ENCODE measurements at regions not wholly inside any gene's neighbourhood (a gene's known extent, or its start where the extent isn't known, plus 50 kb on each side); places are given as distances from the start of the nearest gene placed in this dataset.

DNA sequence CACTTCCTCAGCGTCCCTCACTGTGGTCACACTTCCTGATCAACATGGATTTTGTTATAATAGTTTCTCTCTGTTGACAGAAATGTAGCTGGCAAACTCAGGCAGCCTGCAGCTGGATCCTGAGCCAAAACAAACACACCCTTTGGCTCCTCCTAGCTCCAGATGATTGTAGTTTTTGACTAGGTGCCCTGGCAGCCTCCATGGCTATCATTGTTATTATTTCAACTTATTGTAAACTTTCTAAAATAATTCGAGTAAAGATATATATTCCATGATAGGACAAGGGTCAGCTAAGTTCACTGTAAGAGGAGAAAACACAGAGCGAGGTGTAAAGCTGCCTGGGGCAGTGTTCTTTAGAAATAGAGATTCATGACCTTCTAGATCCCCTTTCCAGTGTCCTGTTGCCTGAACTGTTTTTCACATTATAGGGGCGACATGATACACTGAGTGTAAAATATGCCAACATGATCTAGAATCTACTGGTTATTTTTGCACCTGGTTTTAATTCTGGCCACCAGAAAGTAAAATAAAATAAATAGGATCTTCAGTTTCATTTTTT lies 98.2 kb upstream of the HDGFL1 start:
- no peak overlapping the region for H3K9ac ChIP-seq (ENCODE audit: low read depth in 1 of 2, low read length in 2 of 2)
- no peaks in the 10 kb centered on the region for H3K9me3 ChIP-seq (ENCODE audit: control insufficient read depth in 2 of 2, low read length in 2 of 2)
- H3K4me1 ChIP-seq (ENCODE audit: control insufficient read depth in 2 of 2, insufficient read depth in 2 of 2, low read length in 2 of 2) = peaks cover 0 to 10% of the 10 kb centered on the region in 2 donors
- peak overlapping the region in 1 of 2 donors; percentile 8 for H3K4me3 ChIP-seq (ENCODE audit: low read length in 2 of 2)
- H3K27me3 ChIP-seq (ENCODE audit: control insufficient read depth in 2 of 2, insufficient read depth in 2 of 2, low read length in 2 of 2) = no peaks in the 10 kb centered on the region
- H3K27ac ChIP-seq (ENCODE audit: low read depth in 2 of 2, low read length in 2 of 2) = no peak overlapping the region
- no peaks in the 10 kb centered on the region for H3K36me3 ChIP-seq (ENCODE audit: control insufficient read depth in 2 of 2, insufficient read depth in 2 of 2, low read length in 2 of 2)

DNA sequence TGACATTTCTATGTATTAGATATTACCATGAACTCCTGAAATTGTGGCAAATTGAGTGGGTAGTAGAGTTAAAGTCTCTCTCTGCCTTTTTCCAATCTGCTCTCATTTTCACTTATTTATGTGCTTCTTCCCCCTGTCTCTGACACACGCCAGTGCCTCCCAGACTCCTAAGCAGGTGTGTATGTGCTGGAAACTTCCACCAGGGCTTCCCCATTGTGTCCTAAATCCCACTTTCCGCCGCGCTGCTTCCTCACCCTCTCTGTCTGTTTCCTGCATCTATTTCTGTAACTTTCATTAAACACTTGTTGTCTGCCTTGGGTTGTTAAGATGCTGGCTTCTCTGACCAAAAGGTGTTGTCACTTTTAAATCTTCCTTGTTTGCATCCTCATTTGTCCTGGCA lies 97.6 kb upstream of the HDGFL1 start:
- Histone ChIP-seq H3K27me3 (ENCODE audit: control insufficient read depth in 2 of 2, insufficient read depth in 2 of 2, low read length in 2 of 2) (no peaks in the 10 kb centered on the region), H3K9ac (ENCODE audit: low read depth in 1 of 2, low read length in 2 of 2) (no peak overlapping the region), H3K36me3 (ENCODE audit: control insufficient read depth in 2 of 2, insufficient read depth in 2 of 2, low read length in 2 of 2) (no peaks in the 10 kb centered on the region), H3K4me3 (ENCODE audit: low read length in 2 of 2) (no peak overlapping the region), H3K4me1 (ENCODE audit: control insufficient read depth in 2 of 2, insufficient read depth in 2 of 2, low read length in 2 of 2) (peaks cover 0 to 10% of the 10 kb centered on the region in 2 donors), H3K9me3 (ENCODE audit: control insufficient read depth in 2 of 2, low read length in 2 of 2) (no peaks in the 10 kb centered on the region), H3K27ac (ENCODE audit: low read depth in 2 of 2, low read length in 2 of 2) (no peak overlapping the region)

DNA sequence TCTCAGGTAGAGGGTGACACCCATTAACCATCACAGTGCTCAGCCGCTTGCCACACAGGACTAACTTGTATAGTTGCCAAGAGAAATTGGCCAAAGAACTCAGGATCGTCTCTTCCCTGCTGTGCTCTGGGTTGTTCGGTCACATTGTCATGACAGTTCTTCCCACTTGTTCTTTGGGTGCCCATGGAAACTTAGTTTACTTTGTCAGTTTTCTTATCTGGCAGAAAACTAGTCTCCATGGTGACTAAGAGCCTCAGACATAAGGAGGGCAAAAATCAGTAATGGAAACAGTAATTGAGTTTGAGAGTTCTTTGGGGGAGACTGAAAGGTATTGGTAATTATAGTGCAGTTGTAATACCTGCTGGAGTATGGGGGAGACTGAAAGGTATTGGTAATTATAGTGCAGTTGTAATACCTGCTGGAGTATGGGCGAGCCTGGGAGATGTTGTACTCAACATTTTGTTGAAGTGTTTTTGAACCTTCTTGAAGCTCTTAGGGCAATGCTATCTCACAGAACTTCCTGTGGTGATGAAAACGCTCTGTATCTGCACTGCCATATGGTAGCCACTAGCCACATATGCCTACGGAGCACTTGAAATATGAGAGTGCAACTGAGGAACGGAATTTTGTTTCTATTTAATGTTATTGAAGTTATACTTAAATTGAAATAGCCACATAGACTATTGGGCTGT lies 95.2 kb upstream of the HDGFL1 start:
- no peaks in the 10 kb centered on the region for H3K9me3 ChIP-seq (ENCODE audit: control insufficient read depth in 2 of 2, low read length in 2 of 2)
- H3K27me3 ChIP-seq (ENCODE audit: control insufficient read depth in 2 of 2, insufficient read depth in 2 of 2, low read length in 2 of 2) = no peaks in the 10 kb centered on the region
- peaks cover 0 to 10% of the 10 kb centered on the region in 2 donors for H3K4me1 ChIP-seq (ENCODE audit: control insufficient read depth in 2 of 2, insufficient read depth in 2 of 2, low read length in 2 of 2)
- no peak overlapping the region for H3K4me3 ChIP-seq (ENCODE audit: low read length in 2 of 2)
- H3K27ac ChIP-seq (ENCODE audit: low read depth in 2 of 2, low read length in 2 of 2) = no peak overlapping the region
- no peaks in the 10 kb centered on the region for H3K36me3 ChIP-seq (ENCODE audit: control insufficient read depth in 2 of 2, insufficient read depth in 2 of 2, low read length in 2 of 2)
- H3K9ac ChIP-seq (ENCODE audit: low read depth in 1 of 2, low read length in 2 of 2) = no peak overlapping the region

DNA sequence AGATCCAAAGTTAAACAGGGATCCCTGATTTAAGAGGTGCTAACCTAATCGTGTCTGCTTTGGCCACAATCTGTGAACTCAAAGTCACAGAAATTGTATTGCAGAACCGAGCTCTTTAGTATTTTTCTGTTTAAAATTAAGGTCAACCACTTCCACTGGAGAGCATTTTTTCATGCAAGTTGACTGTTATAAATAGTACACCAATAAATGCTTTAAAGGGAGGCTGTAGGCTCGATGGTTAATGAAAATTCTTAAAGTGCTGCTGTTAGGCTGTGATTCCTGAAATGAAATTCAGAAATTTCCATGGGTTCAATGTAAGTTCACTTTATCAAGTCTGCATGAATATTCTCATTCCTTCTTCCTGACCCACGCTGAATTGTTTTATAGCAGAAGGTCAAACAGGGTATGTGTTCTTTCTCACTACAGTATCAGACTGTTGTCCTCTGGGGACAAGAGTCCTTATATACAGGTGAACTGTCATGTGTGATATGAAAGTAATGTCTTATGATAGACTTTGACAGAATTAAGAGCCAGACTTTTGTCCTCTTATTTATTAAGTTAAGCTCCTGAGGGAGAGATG lies 92.5 kb upstream of the HDGFL1 start:
- H3K27me3 ChIP-seq (ENCODE audit: control insufficient read depth in 2 of 2, insufficient read depth in 2 of 2, low read length in 2 of 2) = no peaks in the 10 kb centered on the region
- no peaks in the 10 kb centered on the region for H3K9me3 ChIP-seq (ENCODE audit: control insufficient read depth in 2 of 2, low read length in 2 of 2)
- no peak overlapping the region for H3K9ac ChIP-seq (ENCODE audit: low read depth in 1 of 2, low read length in 2 of 2)
- H3K4me1 ChIP-seq (ENCODE audit: control insufficient read depth in 2 of 2, insufficient read depth in 2 of 2, low read length in 2 of 2) = no peaks in the 10 kb centered on the region
- no peak overlapping the region for H3K27ac ChIP-seq (ENCODE audit: low read depth in 2 of 2, low read length in 2 of 2)
- no peak overlapping the region for H3K4me3 ChIP-seq (ENCODE audit: low read length in 2 of 2)
- no peaks in the 10 kb centered on the region for H3K36me3 ChIP-seq (ENCODE audit: control insufficient read depth in 2 of 2, insufficient read depth in 2 of 2, low read length in 2 of 2)

DNA sequence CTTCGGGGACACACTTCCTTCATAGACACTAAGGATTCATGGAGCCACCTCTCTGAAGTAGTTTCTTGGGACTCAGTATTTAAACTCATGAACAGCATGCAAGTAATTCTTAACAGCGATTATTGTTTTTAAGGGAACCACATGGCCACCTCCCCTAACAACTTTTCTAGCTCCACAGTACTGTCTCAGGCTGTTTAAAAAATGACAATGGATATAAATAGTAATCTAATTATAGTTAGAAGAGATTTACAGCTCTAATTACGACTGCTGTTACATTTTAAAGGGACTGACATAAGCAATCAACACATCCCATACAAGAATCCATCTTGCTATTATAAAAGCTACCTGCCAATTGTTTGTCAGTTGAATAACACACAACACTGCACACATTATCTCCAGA lies 72.1 kb upstream of the HDGFL1 start:
- Histone ChIP-seq H3K27ac (ENCODE audit: low read depth in 2 of 2, low read length in 2 of 2) (no peak overlapping the region), H3K4me1 (ENCODE audit: control insufficient read depth in 2 of 2, insufficient read depth in 2 of 2, low read length in 2 of 2) (no peaks in the 10 kb centered on the region), H3K4me3 (ENCODE audit: low read length in 2 of 2) (no peak overlapping the region), H3K27me3 (ENCODE audit: control insufficient read depth in 2 of 2, insufficient read depth in 2 of 2, low read length in 2 of 2) (no peaks in the 10 kb centered on the region), H3K9ac (ENCODE audit: low read depth in 1 of 2, low read length in 2 of 2) (no peak overlapping the region), H3K36me3 (ENCODE audit: control insufficient read depth in 2 of 2, insufficient read depth in 2 of 2, low read length in 2 of 2) (no peaks in the 10 kb centered on the region), H3K9me3 (ENCODE audit: control insufficient read depth in 2 of 2, low read length in 2 of 2) (no peaks in the 10 kb centered on the region)

DNA sequence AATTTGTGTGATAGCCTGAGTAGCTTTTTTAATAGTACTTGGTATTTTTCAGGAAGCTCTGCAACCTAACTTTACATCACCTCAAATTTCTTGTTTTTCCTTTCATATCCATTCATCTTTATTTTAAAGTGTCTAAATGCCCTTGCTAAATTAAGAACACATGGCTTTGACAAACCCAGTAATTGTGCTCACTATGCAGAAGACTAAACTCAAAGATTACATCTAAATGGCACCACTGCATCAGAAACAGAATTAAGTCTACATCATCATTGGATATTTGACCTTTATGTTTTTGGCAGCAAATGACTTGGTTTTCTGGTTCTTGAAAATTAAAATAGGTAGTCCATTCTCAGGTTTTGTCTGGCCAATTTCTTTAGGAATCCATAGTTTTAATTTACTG lies 69.6 kb upstream of the HDGFL1 start:
- no peak overlapping the region for H3K4me3 ChIP-seq (ENCODE audit: low read length in 2 of 2)
- no peaks in the 10 kb centered on the region for H3K27me3 ChIP-seq (ENCODE audit: control insufficient read depth in 2 of 2, insufficient read depth in 2 of 2, low read length in 2 of 2)
- no peak overlapping the region for H3K9ac ChIP-seq (ENCODE audit: low read depth in 1 of 2, low read length in 2 of 2)
- no peak overlapping the region for H3K27ac ChIP-seq (ENCODE audit: low read depth in 2 of 2, low read length in 2 of 2)
- H3K36me3 ChIP-seq (ENCODE audit: control insufficient read depth in 2 of 2, insufficient read depth in 2 of 2, low read length in 2 of 2) = no peaks in the 10 kb centered on the region
- no peaks in the 10 kb centered on the region for H3K4me1 ChIP-seq (ENCODE audit: control insufficient read depth in 2 of 2, insufficient read depth in 2 of 2, low read length in 2 of 2)
- no peaks in the 10 kb centered on the region for H3K9me3 ChIP-seq (ENCODE audit: control insufficient read depth in 2 of 2, low read length in 2 of 2)

DNA sequence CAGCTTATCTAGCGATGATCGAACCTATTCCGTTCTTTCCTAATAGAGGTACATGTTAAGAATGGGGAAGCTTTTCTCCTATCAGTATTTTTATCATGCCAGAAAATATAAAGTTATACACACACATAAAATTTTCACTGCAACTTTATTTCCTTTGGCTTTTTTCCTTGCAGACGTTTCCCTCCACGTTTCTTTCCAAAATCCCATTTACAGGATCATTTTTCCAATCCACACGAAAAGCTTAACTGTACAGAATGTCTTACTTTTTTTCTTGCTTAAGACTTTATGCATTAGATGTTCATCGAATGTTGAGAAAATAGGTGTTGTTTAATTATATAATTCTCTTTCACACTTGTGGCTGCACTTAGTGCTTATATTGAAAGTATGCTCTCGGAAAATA lies 62.9 kb upstream of the HDGFL1 start:
- Histone ChIP-seq H3K36me3 (ENCODE audit: control insufficient read depth in 2 of 2, insufficient read depth in 2 of 2, low read length in 2 of 2) (no peaks in the 10 kb centered on the region), H3K9ac (ENCODE audit: low read depth in 1 of 2, low read length in 2 of 2) (no peak overlapping the region), H3K4me3 (ENCODE audit: low read length in 2 of 2) (no peak overlapping the region), H3K27me3 (ENCODE audit: control insufficient read depth in 2 of 2, insufficient read depth in 2 of 2, low read length in 2 of 2) (no peaks in the 10 kb centered on the region), H3K9me3 (ENCODE audit: control insufficient read depth in 2 of 2, low read length in 2 of 2) (no peaks in the 10 kb centered on the region), H3K27ac (ENCODE audit: low read depth in 2 of 2, low read length in 2 of 2) (no peak overlapping the region), H3K4me1 (ENCODE audit: control insufficient read depth in 2 of 2, insufficient read depth in 2 of 2, low read length in 2 of 2) (no peaks in the 10 kb centered on the region)

DNA sequence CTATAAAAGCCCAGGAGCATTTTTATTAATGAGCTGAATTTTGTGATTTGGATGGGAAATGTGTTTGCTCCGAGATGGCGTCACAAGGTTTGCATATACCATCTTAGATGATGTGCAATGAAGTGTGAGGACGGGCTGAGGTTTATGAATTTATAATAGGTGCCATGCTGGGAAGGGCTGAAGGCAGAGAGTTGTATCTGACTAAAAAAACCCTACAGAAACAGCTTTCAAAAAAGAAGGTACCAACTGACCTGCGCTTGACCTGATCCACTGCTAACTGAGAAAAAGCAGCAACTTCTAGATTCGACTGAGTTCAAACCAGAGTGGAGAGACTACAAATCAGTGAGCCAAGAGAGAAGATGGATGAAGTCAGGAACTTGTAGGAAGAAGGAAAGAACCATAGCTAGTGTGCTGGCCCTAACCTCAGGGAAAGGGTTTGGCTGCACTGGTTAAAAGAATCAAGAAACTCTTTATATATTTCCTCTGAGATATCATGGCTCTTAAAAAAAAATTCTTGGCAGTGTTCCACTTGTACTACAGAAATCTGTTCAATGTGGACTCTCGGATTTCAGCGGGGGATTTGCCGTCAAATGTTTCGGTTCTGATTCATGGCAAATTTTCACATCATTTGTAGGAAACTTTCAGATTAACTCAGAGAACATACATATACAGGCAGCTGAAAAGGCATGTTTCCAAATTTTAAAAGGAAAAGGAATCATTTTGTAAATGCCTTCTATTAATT lies 56.5 kb upstream of the HDGFL1 start:
- Histone ChIP-seq H3K4me1 (ENCODE audit: control insufficient read depth in 2 of 2, insufficient read depth in 2 of 2, low read length in 2 of 2) (no peaks in the 10 kb centered on the region), H3K4me3 (ENCODE audit: low read length in 2 of 2) (no peak overlapping the region), H3K27ac (ENCODE audit: low read depth in 2 of 2, low read length in 2 of 2) (no peak overlapping the region), H3K36me3 (ENCODE audit: control insufficient read depth in 2 of 2, insufficient read depth in 2 of 2, low read length in 2 of 2) (no peaks in the 10 kb centered on the region), H3K9me3 (ENCODE audit: control insufficient read depth in 2 of 2, low read length in 2 of 2) (no peaks in the 10 kb centered on the region), H3K27me3 (ENCODE audit: control insufficient read depth in 2 of 2, insufficient read depth in 2 of 2, low read length in 2 of 2) (no peaks in the 10 kb centered on the region), H3K9ac (ENCODE audit: low read depth in 1 of 2, low read length in 2 of 2) (no peak overlapping the region)

DNA sequence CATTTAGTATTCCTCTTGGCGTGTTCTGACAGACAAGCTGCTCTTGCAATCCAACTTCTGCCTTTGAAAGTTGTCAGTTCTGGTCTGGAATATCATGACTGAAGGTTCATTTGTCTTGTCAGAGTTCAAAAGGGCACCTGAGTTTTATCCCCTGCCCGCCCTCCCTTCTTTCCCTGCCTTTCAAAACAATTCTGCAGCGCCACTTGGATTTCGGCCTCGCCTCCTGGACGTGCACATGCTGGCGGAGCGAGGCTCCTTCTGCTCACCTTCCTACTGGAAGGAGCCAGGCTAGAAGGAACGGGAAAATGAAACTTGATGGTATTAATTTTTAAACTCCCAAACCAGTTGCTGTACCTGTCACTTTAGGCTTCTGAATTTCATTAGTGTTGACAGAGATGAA lies 55.7 kb upstream of the HDGFL1 start:
- Histone ChIP-seq H3K4me1 (ENCODE audit: control insufficient read depth in 2 of 2, insufficient read depth in 2 of 2, low read length in 2 of 2) (no peaks in the 10 kb centered on the region), H3K9ac (ENCODE audit: low read depth in 1 of 2, low read length in 2 of 2) (no peak overlapping the region), H3K27ac (ENCODE audit: low read depth in 2 of 2, low read length in 2 of 2) (no peak overlapping the region), H3K27me3 (ENCODE audit: control insufficient read depth in 2 of 2, insufficient read depth in 2 of 2, low read length in 2 of 2) (no peaks in the 10 kb centered on the region), H3K4me3 (ENCODE audit: low read length in 2 of 2) (no peak overlapping the region), H3K36me3 (ENCODE audit: control insufficient read depth in 2 of 2, insufficient read depth in 2 of 2, low read length in 2 of 2) (no peaks in the 10 kb centered on the region), H3K9me3 (ENCODE audit: control insufficient read depth in 2 of 2, low read length in 2 of 2) (no peaks in the 10 kb centered on the region)

DNA sequence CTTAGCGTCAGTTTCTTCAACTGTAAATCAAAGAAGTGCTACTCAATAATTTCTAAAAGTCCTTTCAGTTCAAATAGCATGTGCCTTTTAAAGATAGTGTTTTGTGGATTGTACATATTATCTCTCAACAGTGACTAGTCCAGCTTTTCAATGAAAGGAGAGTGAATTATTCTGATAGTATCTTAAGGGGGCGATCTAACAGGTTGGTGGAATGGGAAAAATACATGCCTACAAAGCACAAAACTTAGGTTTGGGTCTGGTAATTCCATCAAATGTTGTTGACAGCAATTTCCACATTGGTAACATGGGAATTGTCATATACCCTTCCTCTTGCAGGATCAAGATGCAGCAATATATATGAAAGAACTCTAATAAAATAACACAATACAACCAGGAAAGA lies 50.1 kb upstream of the HDGFL1 start:
- no peak overlapping the region for H3K9ac ChIP-seq (ENCODE audit: low read depth in 1 of 2, low read length in 2 of 2)
- no peak overlapping the region for H3K4me3 ChIP-seq (ENCODE audit: low read length in 2 of 2)
- H3K36me3 ChIP-seq (ENCODE audit: control insufficient read depth in 2 of 2, insufficient read depth in 2 of 2, low read length in 2 of 2) = no peaks in the 10 kb centered on the region
- no peaks in the 10 kb centered on the region for H3K4me1 ChIP-seq (ENCODE audit: control insufficient read depth in 2 of 2, insufficient read depth in 2 of 2, low read length in 2 of 2)
- no peaks in the 10 kb centered on the region for H3K27me3 ChIP-seq (ENCODE audit: control insufficient read depth in 2 of 2, insufficient read depth in 2 of 2, low read length in 2 of 2)
- H3K9me3 ChIP-seq (ENCODE audit: control insufficient read depth in 2 of 2, low read length in 2 of 2) = no peaks in the 10 kb centered on the region
- H3K27ac ChIP-seq (ENCODE audit: low read depth in 2 of 2, low read length in 2 of 2) = no peak overlapping the region

Data from mucosa of rectum (tissue), 2 donors.